ENCODE measurements at regions not wholly inside any gene's neighbourhood (a gene's known extent, or its start where the extent isn't known, plus 50 kb on each side); places are given as distances from the start of the nearest gene placed in this dataset.

GRCh38 chr6:43956478-43956877 is 170.8 kb downstream of the MRPL14 start:
- TF ChIP-seq REST (IDR thresholded peaks at IDR 0.05; ENCODE audit: insufficient read depth in 1 of 2, low read depth in 2 of 2, low read length in 2 of 2) (no peak), SIN3A (IDR thresholded peaks at IDR 0.05; ENCODE audit: borderline replicate concordance, insufficient read depth, low read length) (no peak), TAF1 (IDR thresholded peaks at IDR 0.05; ENCODE audit: borderline replicate concordance, insufficient read depth, low read length) (no peak), FOXP2 (optimal IDR thresholded peaks at IDR 0.05; ENCODE audit: borderline replicate concordance, extremely low read depth, extremely low read length, insufficient read depth) (no peak)

- TF ChIP-seq SIN3A (IDR thresholded peaks at IDR 0.05; ENCODE audit: borderline replicate concordance, insufficient read depth, low read length) (no peak), POLR2AphosphoS5 (IDR thresholded peaks at IDR 0.05; ENCODE audit: low read depth, low read length) (no peak), FOXP2 (optimal IDR thresholded peaks at IDR 0.05; ENCODE audit: borderline replicate concordance, extremely low read depth, extremely low read length, insufficient read depth) (no peak), REST (IDR thresholded peaks at IDR 0.05; ENCODE audit: insufficient read depth in 1 of 2, low read depth in 2 of 2, low read length in 2 of 2) (no peak), TAF1 (IDR thresholded peaks at IDR 0.05; ENCODE audit: borderline replicate concordance, insufficient read depth, low read length) (no peak)
Measured at GRCh38 chr6:43954311-43955131, 172.7 kb downstream of the MRPL14 start.

- TF ChIP-seq TAF1 (IDR thresholded peaks at IDR 0.05; ENCODE audit: borderline replicate concordance, insufficient read depth, low read length) (no peak), REST (IDR thresholded peaks at IDR 0.05; ENCODE audit: insufficient read depth in 1 of 2, low read depth in 2 of 2, low read length in 2 of 2) (no peak), SIN3A (IDR thresholded peaks at IDR 0.05; ENCODE audit: borderline replicate concordance, insufficient read depth, low read length) (no peak)
Measured at GRCh38 chr6:43953794-43954310, 173.4 kb downstream of the MRPL14 start.

GRCh38 chr6:43953256-43953655 is 174.0 kb downstream of the MRPL14 start:
- no peak for TF ChIP-seq TAF1 (IDR thresholded peaks at IDR 0.05; ENCODE audit: borderline replicate concordance, insufficient read depth, low read length)
- no peak for TF ChIP-seq REST (IDR thresholded peaks at IDR 0.05; ENCODE audit: insufficient read depth in 1 of 2, low read depth in 2 of 2, low read length in 2 of 2)
- no peak for TF ChIP-seq POLR2AphosphoS5 (IDR thresholded peaks at IDR 0.05; ENCODE audit: low read depth, low read length)
- no peak for TF ChIP-seq FOXP2 (optimal IDR thresholded peaks at IDR 0.05; ENCODE audit: borderline replicate concordance, extremely low read depth, extremely low read length, insufficient read depth)
- TF ChIP-seq SIN3A (IDR thresholded peaks at IDR 0.05; ENCODE audit: borderline replicate concordance, insufficient read depth, low read length): no peak

Measured in PFSK-1 (cell line).